ENCODE measurements at regions not wholly inside any gene's neighbourhood (a gene's known extent, or its start where the extent isn't known, plus 50 kb on each side); places are given as distances from the start of the nearest gene placed in this dataset.

DNA sequence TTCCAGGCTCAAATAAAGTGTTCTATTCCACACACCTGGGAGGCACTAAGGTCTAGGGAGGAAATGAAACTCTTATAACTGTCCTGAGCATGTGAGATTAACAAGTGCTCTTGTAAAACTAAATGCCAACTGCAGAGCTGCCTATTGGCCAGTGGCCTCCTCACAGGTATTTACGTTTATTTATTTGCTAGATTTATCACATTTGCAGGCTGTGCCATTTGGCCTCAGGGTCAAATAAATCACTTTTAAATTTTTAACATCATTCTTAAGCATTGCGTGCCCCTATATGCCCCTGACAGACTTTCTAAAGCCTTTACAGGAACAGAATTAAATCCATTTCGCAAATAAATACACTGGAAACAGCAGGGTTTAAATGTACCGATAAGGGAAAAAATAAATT lies 381.8 kb upstream of the NFE2L3 start:
- H3K9me3 ChIP-seq (ENCODE audit: control insufficient read depth, insufficient read depth, low read depth, low read length) = no peaks in the 10 kb centered on the region
- H3K36me3 ChIP-seq (ENCODE audit: control insufficient read depth, insufficient read depth, low read length) = no peaks in the 10 kb centered on the region
- H3K4me3 ChIP-seq (replicated peaks in 1 of 4; ENCODE audit: control extremely low read depth in 1 of 4, insufficient read depth in 1 of 4, low read depth in 3 of 4, low read length in 4 of 4) = no peak overlapping the region
- no peaks in the 10 kb centered on the region for H3K27me3 ChIP-seq (ENCODE audit: control insufficient read depth, insufficient read depth, low read length)
- no peaks in the 10 kb centered on the region for H3K4me1 ChIP-seq (ENCODE audit: control insufficient read depth, extremely low read depth, insufficient read depth, low read length)
- no peak overlapping the region for H3K27ac ChIP-seq (ENCODE audit: insufficient read depth, low read length)
- TF ChIP-seq, protein P1, sequence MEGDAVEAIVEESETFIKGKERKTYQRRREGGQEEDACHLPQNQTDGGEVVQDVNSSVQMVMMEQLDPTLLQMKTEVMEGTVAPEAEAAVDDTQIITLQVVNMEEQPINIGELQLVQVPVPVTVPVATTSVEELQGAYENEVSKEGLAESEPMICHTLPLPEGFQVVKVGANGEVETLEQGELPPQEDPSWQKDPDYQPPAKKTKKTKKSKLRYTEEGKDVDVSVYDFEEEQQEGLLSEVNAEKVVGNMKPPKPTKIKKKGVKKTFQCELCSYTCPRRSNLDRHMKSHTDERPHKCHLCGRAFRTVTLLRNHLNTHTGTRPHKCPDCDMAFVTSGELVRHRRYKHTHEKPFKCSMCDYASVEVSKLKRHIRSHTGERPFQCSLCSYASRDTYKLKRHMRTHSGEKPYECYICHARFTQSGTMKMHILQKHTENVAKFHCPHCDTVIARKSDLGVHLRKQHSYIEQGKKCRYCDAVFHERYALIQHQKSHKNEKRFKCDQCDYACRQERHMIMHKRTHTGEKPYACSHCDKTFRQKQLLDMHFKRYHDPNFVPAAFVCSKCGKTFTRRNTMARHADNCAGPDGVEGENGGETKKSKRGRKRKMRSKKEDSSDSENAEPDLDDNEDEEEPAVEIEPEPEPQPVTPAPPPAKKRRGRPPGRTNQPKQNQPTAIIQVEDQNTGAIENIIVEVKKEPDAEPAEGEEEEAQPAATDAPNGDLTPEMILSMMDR (conservative IDR thresholded peaks at IDR 0.05 in 1 of 2, IDR thresholded peaks at IDR 0.05 in 1 of 2; ENCODE audit: low read depth in 1 of 2, low read length in 2 of 2) = no peak
- TF ChIP-seq EZH2 (IDR thresholded peaks at IDR 0.05; ENCODE audit: low read length, missing control alignments) = no peak
- H4K20me1 ChIP-seq (ENCODE audit: control insufficient read depth, extremely low read depth, insufficient read depth, low read length) = no peaks in the 10 kb centered on the region
- no peak overlapping the region for H2AFZ ChIP-seq (ENCODE audit: low read length)
- no peak overlapping the region for H3K4me2 ChIP-seq (ENCODE audit: extremely low read depth, insufficient read depth, low read length)
- DNase-seq (ENCODE audit: low read depth in 2 of 2) = no peak
- H3K9ac ChIP-seq (ENCODE audit: insufficient read depth, low read length) = no peak overlapping the region
- H3K79me2 ChIP-seq (ENCODE audit: control insufficient read depth, insufficient read depth, low read length) = no peaks in the 10 kb centered on the region

DNA sequence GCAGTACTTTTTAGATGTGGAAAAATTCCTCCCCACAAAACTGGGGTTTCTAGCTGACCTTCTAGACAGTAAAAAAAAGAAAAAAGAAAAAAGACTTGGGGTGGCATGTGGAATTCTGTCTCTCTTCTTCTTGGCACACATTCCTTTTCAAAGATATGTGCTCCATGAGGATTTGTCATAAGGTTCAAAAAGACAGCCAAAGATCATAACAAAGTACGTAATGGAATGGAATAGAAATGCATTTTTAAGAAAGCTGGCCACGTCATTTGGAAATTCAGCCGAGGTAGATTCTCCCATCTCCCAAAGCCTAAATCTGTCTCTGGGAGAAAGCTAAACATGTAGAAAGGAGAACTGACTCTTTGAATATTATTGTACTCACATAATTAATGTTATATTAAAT lies 381.3 kb upstream of the NFE2L3 start:
- no peaks in the 10 kb centered on the region for H3K4me1 ChIP-seq (ENCODE audit: control insufficient read depth, extremely low read depth, insufficient read depth, low read length)
- no peak for TF ChIP-seq EZH2 (IDR thresholded peaks at IDR 0.05; ENCODE audit: low read length, missing control alignments)
- TF ChIP-seq, protein P1 (conservative IDR thresholded peaks at IDR 0.05 in 1 of 2, IDR thresholded peaks at IDR 0.05 in 1 of 2; ENCODE audit: low read depth in 1 of 2, low read length in 2 of 2) = no peak
- no peak overlapping the region for H3K4me2 ChIP-seq (ENCODE audit: extremely low read depth, insufficient read depth, low read length)
- H4K20me1 ChIP-seq (ENCODE audit: control insufficient read depth, extremely low read depth, insufficient read depth, low read length) = no peaks in the 10 kb centered on the region
- H3K27ac ChIP-seq (ENCODE audit: insufficient read depth, low read length) = no peak overlapping the region
- H3K9ac ChIP-seq (ENCODE audit: insufficient read depth, low read length) = no peak overlapping the region
- no peaks in the 10 kb centered on the region for H3K79me2 ChIP-seq (ENCODE audit: control insufficient read depth, insufficient read depth, low read length)
- no peak for DNase-seq (ENCODE audit: low read depth in 2 of 2)
- no peak overlapping the region for H2AFZ ChIP-seq (ENCODE audit: low read length)
- no peaks in the 10 kb centered on the region for H3K27me3 ChIP-seq (ENCODE audit: control insufficient read depth, insufficient read depth, low read length)
- no peak overlapping the region for H3K4me3 ChIP-seq (replicated peaks in 1 of 4; ENCODE audit: control extremely low read depth in 1 of 4, insufficient read depth in 1 of 4, low read depth in 3 of 4, low read length in 4 of 4)
- no peaks in the 10 kb centered on the region for H3K36me3 ChIP-seq (ENCODE audit: control insufficient read depth, insufficient read depth, low read length)
- no peaks in the 10 kb centered on the region for H3K9me3 ChIP-seq (ENCODE audit: control insufficient read depth, insufficient read depth, low read depth, low read length)

- H3K4me1 ChIP-seq (ENCODE audit: control insufficient read depth, extremely low read depth, insufficient read depth, low read length) = no peaks in the 10 kb centered on the region
- no peaks in the 10 kb centered on the region for H3K9me3 ChIP-seq (ENCODE audit: control insufficient read depth, insufficient read depth, low read depth, low read length)
- no peak overlapping the region for H3K9ac ChIP-seq (ENCODE audit: insufficient read depth, low read length)
- H3K36me3 ChIP-seq (ENCODE audit: control insufficient read depth, insufficient read depth, low read length) = no peaks in the 10 kb centered on the region
- H3K27me3 ChIP-seq (ENCODE audit: control insufficient read depth, insufficient read depth, low read length) = no peaks in the 10 kb centered on the region
- H3K4me2 ChIP-seq (ENCODE audit: extremely low read depth, insufficient read depth, low read length) = no peak overlapping the region
- TF ChIP-seq, protein P1 (conservative IDR thresholded peaks at IDR 0.05 in 1 of 2, IDR thresholded peaks at IDR 0.05 in 1 of 2; ENCODE audit: low read depth in 1 of 2, low read length in 2 of 2) = no peak
- TF ChIP-seq EZH2 (IDR thresholded peaks at IDR 0.05; ENCODE audit: low read length, missing control alignments) = no peak
- H4K20me1 ChIP-seq (ENCODE audit: control insufficient read depth, extremely low read depth, insufficient read depth, low read length) = no peaks in the 10 kb centered on the region
- H3K27ac ChIP-seq (ENCODE audit: insufficient read depth, low read length) = no peak overlapping the region
- no peaks in the 10 kb centered on the region for H3K79me2 ChIP-seq (ENCODE audit: control insufficient read depth, insufficient read depth, low read length)
- no peak overlapping the region for H3K4me3 ChIP-seq (replicated peaks in 1 of 4; ENCODE audit: control extremely low read depth in 1 of 4, insufficient read depth in 1 of 4, low read depth in 3 of 4, low read length in 4 of 4)
- H2AFZ ChIP-seq (ENCODE audit: low read length) = no peak overlapping the region
- DNase-seq (ENCODE audit: low read depth in 2 of 2) = no peak
Observed at GRCh38 chr7:25771491-25771890, 380.5 kb upstream of the NFE2L3 start.
